ENCODE measurements at regions not wholly inside any gene's neighbourhood (a gene's known extent, or its start where the extent isn't known, plus 50 kb on each side); places are given as distances from the start of the nearest gene placed in this dataset.

DNA sequence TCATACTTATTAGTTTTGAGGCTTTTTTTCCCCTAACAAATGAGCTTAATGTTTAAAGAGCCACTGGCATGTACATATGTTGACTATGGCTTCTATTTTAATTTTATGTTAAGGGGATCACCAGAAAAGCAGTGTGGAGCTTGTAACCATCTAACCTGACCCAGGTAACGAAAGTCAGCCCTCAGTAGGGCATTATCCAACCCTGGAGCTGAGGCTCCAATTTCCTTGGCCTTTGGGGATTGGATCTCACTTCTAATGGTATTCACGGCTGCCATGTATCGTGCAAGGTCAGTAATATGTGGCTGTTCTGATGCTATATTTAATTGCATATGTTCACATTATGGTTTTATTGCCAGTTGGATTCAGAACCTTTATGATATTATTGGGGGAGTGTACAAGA, 75.2 kb upstream of the CCSER1 start:
- Histone ChIP-seq H3F3A (ENCODE audit: low read length, unreplicated experiment) (no peaks in the 10 kb centered on the region), H3K9me3 (ENCODE audit: low read length) (no peaks in the 10 kb centered on the region), H3K36me3 (ENCODE audit: low read depth, low read length) (no peaks in the 10 kb centered on the region), H3K4me2 (ENCODE audit: low read length) (no peak overlapping the region), H3K4me3 (ENCODE audit: low read length) (no peak overlapping the region), H3K27ac (ENCODE audit: low read length) (no peak overlapping the region), H3K9me2 (replicated peaks; ENCODE audit: low read length) (no peaks in the 10 kb centered on the region), H3K27me3 (ENCODE audit: low read length) (no peaks in the 10 kb centered on the region; the same call in 1 of the 2 replicates), H3K79me2 (ENCODE audit: low read length) (no peaks in the 10 kb centered on the region), H3K9ac (ENCODE audit: low read length) (no peak overlapping the region), H2AFZ (ENCODE audit: low read length) (no peak overlapping the region), H3K4me1 (ENCODE audit: insufficient read depth, low read length) (no peaks in the 10 kb centered on the region), H4K20me1 (ENCODE audit: low read length) (no peaks in the 10 kb centered on the region)
- no TSS peak for BruUV-seq (replicated peaks)
- TF ChIP-seq, protein P1, sequence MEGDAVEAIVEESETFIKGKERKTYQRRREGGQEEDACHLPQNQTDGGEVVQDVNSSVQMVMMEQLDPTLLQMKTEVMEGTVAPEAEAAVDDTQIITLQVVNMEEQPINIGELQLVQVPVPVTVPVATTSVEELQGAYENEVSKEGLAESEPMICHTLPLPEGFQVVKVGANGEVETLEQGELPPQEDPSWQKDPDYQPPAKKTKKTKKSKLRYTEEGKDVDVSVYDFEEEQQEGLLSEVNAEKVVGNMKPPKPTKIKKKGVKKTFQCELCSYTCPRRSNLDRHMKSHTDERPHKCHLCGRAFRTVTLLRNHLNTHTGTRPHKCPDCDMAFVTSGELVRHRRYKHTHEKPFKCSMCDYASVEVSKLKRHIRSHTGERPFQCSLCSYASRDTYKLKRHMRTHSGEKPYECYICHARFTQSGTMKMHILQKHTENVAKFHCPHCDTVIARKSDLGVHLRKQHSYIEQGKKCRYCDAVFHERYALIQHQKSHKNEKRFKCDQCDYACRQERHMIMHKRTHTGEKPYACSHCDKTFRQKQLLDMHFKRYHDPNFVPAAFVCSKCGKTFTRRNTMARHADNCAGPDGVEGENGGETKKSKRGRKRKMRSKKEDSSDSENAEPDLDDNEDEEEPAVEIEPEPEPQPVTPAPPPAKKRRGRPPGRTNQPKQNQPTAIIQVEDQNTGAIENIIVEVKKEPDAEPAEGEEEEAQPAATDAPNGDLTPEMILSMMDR (conservative IDR thresholded peaks at IDR 0.05; ENCODE audit: low read depth, low read length): no peak
- TF ChIP-seq EZH2 (IDR thresholded peaks at IDR 0.05; ENCODE audit: low read length, unreplicated experiment) (no peak), EZH2phosphoT487 (IDR thresholded peaks at IDR 0.05; ENCODE audit: borderline replicate concordance, low read length) (no peak)
- ATAC-seq (no peak), DNase-seq (no peak)
- POLR2A ChIA-PET (ENCODE audit: unreplicated experiment): no interaction called here
- intact Hi-C loops (cut with micrococcal nuclease): no loop called here
- CTCF ChIA-PET: no interaction called here

DNA sequence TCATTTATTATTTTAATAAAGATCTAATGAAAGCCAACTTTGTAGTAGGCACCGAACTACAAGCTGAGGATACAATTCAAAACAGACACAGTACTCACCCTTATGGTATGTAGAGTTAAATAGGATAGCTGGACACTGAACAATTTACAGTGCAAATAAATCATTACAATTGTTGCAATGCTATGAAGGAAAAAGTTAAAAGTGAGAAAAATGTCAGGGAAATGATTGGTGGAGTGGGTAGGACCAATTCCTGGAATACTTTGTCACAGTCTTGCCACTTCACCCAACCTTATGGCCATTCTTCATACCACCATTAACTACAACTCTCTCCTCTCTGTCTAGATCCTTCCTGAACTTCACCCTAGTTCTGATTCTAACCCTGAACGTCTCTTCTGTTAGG, 70.1 kb upstream of the CCSER1 start:
- DNase-seq (no peak), ATAC-seq (no peak)
- ChIA-PET POLR2A (ENCODE audit: unreplicated experiment) (no interaction called here), CTCF (no interaction called here)
- no peaks in the 10 kb centered on the region for H4K20me1 ChIP-seq (ENCODE audit: low read length)
- BruUV-seq (replicated peaks): no TSS peak
- no peak overlapping the region for H3K9ac ChIP-seq (ENCODE audit: low read length)
- no peaks in the 10 kb centered on the region for H3F3A ChIP-seq (ENCODE audit: low read length, unreplicated experiment)
- no peaks in the 10 kb centered on the region for H3K9me3 ChIP-seq (ENCODE audit: low read length)
- no peaks in the 10 kb centered on the region for H3K9me2 ChIP-seq (replicated peaks; ENCODE audit: low read length)
- no peak overlapping the region for H2AFZ ChIP-seq (ENCODE audit: low read length)
- H3K36me3 ChIP-seq (ENCODE audit: low read depth, low read length): no peaks in the 10 kb centered on the region
- H3K4me3 ChIP-seq (ENCODE audit: low read length): no peak overlapping the region
- intact Hi-C loops (cut with micrococcal nuclease): no loop called here
- H3K27me3 ChIP-seq (ENCODE audit: low read length): peaks cover 3% of the 10 kb centered on the region; the same call in 1 of the 2 replicates
- no peak overlapping the region for H3K27ac ChIP-seq (ENCODE audit: low read length)
- no peaks in the 10 kb centered on the region for H3K4me1 ChIP-seq (ENCODE audit: insufficient read depth, low read length)
- no peak overlapping the region for H3K4me2 ChIP-seq (ENCODE audit: low read length)
- TF ChIP-seq, protein P1 (conservative IDR thresholded peaks at IDR 0.05; ENCODE audit: low read depth, low read length): no peak
- no peaks in the 10 kb centered on the region for H3K79me2 ChIP-seq (ENCODE audit: low read length)

DNA sequence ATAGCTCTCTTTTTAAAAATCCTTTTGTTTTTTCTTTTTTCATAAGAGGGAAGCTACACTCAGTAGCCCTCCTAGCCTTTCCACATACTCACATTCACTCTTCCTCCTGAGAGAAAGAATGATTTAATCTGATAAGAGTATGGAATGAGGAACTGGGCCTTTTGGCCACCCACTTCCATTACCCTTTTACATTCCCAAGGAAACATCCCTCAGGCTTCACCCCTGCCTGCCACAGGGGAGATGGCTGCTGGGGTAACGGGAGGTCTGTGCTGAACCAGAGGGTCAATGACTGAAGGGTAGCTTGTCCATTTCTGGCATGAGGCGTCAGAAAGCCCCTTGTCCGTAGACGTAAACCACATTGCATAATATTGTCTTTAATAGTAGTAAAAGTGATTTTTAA, 67.2 kb upstream of the CCSER1 start:
- no peak overlapping the region for H3K4me3 ChIP-seq (ENCODE audit: low read length)
- H3K4me2 ChIP-seq (ENCODE audit: low read length): no peak overlapping the region
- no peak overlapping the region for H3K9ac ChIP-seq (ENCODE audit: low read length)
- no peaks in the 10 kb centered on the region for H3K9me2 ChIP-seq (replicated peaks; ENCODE audit: low read length)
- intact Hi-C loops (cut with micrococcal nuclease): no loop called here
- DNase-seq (no peak), ATAC-seq (no peak)
- H3K9me3 ChIP-seq (ENCODE audit: low read length): no peaks in the 10 kb centered on the region
- no peaks in the 10 kb centered on the region for H3K36me3 ChIP-seq (ENCODE audit: low read depth, low read length)
- H4K20me1 ChIP-seq (ENCODE audit: low read length): no peaks in the 10 kb centered on the region
- H3K27me3 ChIP-seq (ENCODE audit: low read length): peaks cover 8% of the 10 kb centered on the region; the same call in 1 of the 2 replicates
- no peaks in the 10 kb centered on the region for H3F3A ChIP-seq (ENCODE audit: low read length, unreplicated experiment)
- CTCF ChIA-PET: interaction anchor here (0.6 kb wide), 1 partner anchor 29 kb away, joined by 3 read pairs; no protein-coding TSS in a partner anchor
- POLR2A ChIA-PET (ENCODE audit: unreplicated experiment): no interaction called here
- BruUV-seq (replicated peaks): no TSS peak
- no peaks in the 10 kb centered on the region for H3K4me1 ChIP-seq (ENCODE audit: insufficient read depth, low read length)
- H3K27ac ChIP-seq (ENCODE audit: low read length): no peak overlapping the region
- TF ChIP-seq EZH2 (IDR thresholded peaks at IDR 0.05; ENCODE audit: low read length, unreplicated experiment) (no peak), EZH2phosphoT487 (IDR thresholded peaks at IDR 0.05; ENCODE audit: borderline replicate concordance, low read length) (no peak)
- TF ChIP-seq, protein P1 (conservative IDR thresholded peaks at IDR 0.05; ENCODE audit: low read depth, low read length): no peak
- no peak overlapping the region for H2AFZ ChIP-seq (ENCODE audit: low read length)
- no peaks in the 10 kb centered on the region for H3K79me2 ChIP-seq (ENCODE audit: low read length)

Data from PC-3 (cell line).